Neutrophil (primary cell): ENCODE measurements at regions not wholly inside any gene's neighbourhood (a gene's known extent, or its start where the extent isn't known, plus 50 kb on each side); places are given as distances from the start of the nearest gene placed in this dataset.

Experiments used
- H3K27ac ChIP-seq: fragments of 200-600 bp; sonication (generic); 2 replicates; pipeline ENCODE4 v1.5.1; 2016; ENCODE audit warnings: mild to moderate bottlenecking, moderate library complexity
- H3K27me3 ChIP-seq: fragments of 200-600 bp; sonication (generic); 2 replicates; pipeline ENCODE4 v1.6.0; 2016; ENCODE audit warnings: mild to moderate bottlenecking
- H3K36me3 ChIP-seq: fragments of 200-600 bp; sonication (generic); 2 replicates; pipeline ENCODE4 v1.5.1; 2017
- H3K4me1 ChIP-seq, 2 experiments: fragments of 200-600 bp in 1 of 2; sonication (generic) in 1 of 2; 1 replicate in 1 of 2; 2 replicates in 1 of 2; pipeline versions ENCODE4 v1.5.1 to v1.6.1; 2013 to 2016; ENCODE audit warnings: low read depth in 1 of 2, low read length in 1 of 2, mild to moderate bottlenecking in 1 of 2, moderate library complexity in 1 of 2; ENCODE audit not compliant: control insufficient read depth in 1 of 2, insufficient read depth in 1 of 2
- H3K4me3 ChIP-seq, 2 experiments: fragments of 200-600 bp in 1 of 2; sonication (generic) in 1 of 2; 1 replicate in 1 of 2; 2 replicates in 1 of 2; pipeline ENCODE4 v1.5.1; 2013 to 2016; ENCODE audit warnings: low read depth in 1 of 2, low read length in 1 of 2, mild to moderate bottlenecking in 1 of 2, moderate library complexity in 1 of 2
- H3K9me3 ChIP-seq: fragments of 200-600 bp; sonication (generic); 2 replicates; pipeline ENCODE4 v1.5.1; 2016
- TF ChIP-seq, protein P1 (sequence below): fragments of 200-600 bp; sonication (generic); IDR thresholded peaks from 2 replicates; pipeline ENCODE4 v1.5.1; 2016; ENCODE audit warnings: antibody characterized with exemption

DNA sequence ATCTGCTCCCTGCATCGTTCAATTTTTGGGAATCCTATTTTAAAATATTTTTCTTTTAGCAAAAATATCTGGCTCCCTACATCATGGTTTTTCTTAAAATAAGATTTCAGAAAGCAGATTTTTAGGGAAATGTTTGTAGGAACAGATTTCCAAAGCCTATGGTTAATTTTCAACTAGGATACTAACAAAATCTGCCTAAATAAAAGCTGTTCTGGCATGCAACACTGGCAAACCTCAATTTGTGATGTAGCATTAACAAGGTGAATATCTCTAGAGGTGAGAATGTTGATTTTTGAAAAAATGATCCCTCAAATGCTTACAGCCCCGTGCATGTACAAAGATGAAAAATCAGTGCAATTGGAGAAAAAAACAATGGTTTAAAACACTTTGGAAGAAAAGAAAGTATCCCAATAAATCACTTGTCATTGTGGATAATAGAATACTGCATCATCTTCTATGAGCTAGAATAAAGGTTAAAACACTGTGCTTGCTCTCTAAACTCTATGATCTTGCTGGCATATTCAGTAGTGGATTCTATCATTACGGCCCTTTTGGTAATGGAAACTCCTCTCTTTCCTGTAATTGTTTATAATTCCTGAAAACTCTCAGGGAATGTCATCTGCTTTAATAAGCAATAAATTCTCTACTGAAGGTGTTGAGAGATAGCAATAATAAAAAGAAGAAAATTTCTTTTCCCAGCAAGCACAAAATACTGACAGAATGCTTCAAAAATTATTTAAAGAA, 97.6 kb downstream of the C4orf33 start:
- no peaks in the 10 kb centered on the region for H3K4me1 ChIP-seq
- H3K27me3 ChIP-seq, result no peaks in the 10 kb centered on the region
- no peaks in the 10 kb centered on the region for H3K36me3 ChIP-seq
- TF ChIP-seq, protein P1, sequence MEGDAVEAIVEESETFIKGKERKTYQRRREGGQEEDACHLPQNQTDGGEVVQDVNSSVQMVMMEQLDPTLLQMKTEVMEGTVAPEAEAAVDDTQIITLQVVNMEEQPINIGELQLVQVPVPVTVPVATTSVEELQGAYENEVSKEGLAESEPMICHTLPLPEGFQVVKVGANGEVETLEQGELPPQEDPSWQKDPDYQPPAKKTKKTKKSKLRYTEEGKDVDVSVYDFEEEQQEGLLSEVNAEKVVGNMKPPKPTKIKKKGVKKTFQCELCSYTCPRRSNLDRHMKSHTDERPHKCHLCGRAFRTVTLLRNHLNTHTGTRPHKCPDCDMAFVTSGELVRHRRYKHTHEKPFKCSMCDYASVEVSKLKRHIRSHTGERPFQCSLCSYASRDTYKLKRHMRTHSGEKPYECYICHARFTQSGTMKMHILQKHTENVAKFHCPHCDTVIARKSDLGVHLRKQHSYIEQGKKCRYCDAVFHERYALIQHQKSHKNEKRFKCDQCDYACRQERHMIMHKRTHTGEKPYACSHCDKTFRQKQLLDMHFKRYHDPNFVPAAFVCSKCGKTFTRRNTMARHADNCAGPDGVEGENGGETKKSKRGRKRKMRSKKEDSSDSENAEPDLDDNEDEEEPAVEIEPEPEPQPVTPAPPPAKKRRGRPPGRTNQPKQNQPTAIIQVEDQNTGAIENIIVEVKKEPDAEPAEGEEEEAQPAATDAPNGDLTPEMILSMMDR, result no peak
- no peak overlapping the region for H3K4me3 ChIP-seq
- no peak overlapping the region for H3K27ac ChIP-seq
- no peaks in the 10 kb centered on the region for H3K9me3 ChIP-seq

DNA sequence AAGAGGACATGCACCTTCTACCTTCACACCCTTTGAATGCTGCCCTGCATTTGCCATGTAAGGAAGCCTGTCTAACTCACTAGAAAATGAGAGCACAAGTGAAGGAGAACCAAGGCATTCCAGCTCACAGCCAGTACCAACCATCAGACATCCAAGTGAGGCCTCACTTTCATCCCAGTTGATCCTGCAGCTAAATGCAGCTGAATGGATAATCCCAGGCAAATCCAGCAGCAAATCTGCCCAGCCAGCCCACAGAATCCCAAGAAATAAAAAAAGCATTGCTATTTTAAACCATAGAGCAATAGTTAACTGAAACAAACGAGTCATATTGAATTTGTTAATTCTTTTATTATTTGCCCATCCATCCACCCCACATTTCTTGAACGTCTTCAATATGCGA, 112.5 kb downstream of the C4orf33 start:
- TF ChIP-seq, protein P1, result no peak

DNA sequence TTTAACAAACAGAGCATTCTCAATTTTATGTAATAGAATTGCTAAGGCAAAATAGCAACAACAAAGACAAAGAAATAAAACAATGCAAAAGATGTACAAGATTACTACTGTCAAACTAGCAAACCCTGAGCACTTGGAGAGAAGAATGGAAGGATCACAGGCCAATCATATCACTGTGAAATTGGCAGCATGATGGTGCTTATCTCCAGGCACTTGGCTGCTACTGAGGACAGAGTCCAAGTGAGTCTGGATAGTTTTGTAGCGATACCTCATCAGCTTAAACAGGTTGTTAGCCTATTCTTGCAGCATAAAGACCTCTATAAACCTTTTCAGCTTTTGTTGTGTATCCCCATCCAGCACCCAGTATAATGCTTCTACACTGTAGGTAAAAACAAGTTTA, 117.7 kb downstream of the C4orf33 start:
- Histone ChIP-seq H3K36me3 (no peaks in the 10 kb centered on the region), H3K4me1 (no peaks in the 10 kb centered on the region), H3K4me3 (no peak overlapping the region), H3K9me3 (no peaks in the 10 kb centered on the region), H3K27me3 (no peaks in the 10 kb centered on the region), H3K27ac (no peak overlapping the region)
- TF ChIP-seq, protein P1, result no peak

More for the DNA sequence above, 112.5 kb downstream of the C4orf33 start:
- no peak overlapping the region for H3K27ac ChIP-seq
- no peaks in the 10 kb centered on the region for H3K27me3 ChIP-seq
- no peak overlapping the region for H3K4me3 ChIP-seq
- H3K9me3 ChIP-seq, result no peaks in the 10 kb centered on the region
- H3K36me3 ChIP-seq, result no peaks in the 10 kb centered on the region
- no peaks in the 10 kb centered on the region for H3K4me1 ChIP-seq

DNA sequence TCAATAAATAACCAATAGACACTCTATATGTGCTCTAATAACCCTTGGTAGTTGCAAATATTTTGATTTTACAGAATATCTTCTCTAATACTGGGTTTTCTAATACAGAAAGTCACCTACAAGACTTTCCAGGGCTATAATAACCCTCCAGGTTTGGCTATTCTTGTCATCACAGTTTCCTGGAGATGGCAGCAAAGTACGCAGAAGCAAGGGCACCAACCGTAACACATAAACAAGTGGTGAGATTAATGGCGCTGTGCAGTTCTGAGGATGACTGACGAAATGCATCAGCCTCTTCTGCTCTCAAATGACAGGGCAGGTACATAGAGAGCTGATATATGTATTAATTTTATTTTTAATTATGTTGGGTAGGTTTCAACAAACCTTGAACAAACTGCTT, 122.4 kb downstream of the C4orf33 start:
- TF ChIP-seq, protein P1, result no peak
- H3K27me3 ChIP-seq, result no peaks in the 10 kb centered on the region
- H3K27ac ChIP-seq, result no peak overlapping the region
- no peaks in the 10 kb centered on the region for H3K9me3 ChIP-seq
- no peak overlapping the region for H3K4me3 ChIP-seq
- no peaks in the 10 kb centered on the region for H3K4me1 ChIP-seq
- no peaks in the 10 kb centered on the region for H3K36me3 ChIP-seq

DNA sequence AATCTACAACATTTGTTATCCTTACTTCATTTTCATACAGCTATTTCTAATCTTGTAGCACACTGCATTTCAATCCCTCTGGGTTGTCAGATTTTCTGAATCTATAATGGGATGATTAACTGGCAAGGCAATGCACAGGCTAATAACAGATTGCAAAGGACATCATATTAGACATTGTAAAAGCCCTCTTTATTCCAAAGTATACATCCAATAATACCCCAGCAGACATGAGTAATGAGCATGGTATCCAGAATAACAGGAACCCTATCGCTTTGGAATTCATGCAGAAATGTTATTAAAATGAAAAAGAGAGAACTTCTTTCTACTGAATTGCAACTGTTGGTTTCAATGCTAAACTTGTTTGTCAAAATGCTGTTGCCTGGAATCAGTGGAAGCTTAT, 122.9 kb downstream of the C4orf33 start:
- H3K4me1 ChIP-seq, result no peaks in the 10 kb centered on the region
- no peak overlapping the region for H3K27ac ChIP-seq
- H3K27me3 ChIP-seq, result no peaks in the 10 kb centered on the region
- no peaks in the 10 kb centered on the region for H3K36me3 ChIP-seq
- no peak overlapping the region for H3K4me3 ChIP-seq
- H3K9me3 ChIP-seq, result no peaks in the 10 kb centered on the region
- TF ChIP-seq, protein P1, result no peak
